ENCODE measurements at regions not wholly inside any gene's neighbourhood (a gene's known extent, or its start where the extent isn't known, plus 50 kb on each side); places are given as distances from the start of the nearest gene placed in this dataset.
A peak's percentile ranks its signal among the peaks of the same experiment; 100 is the strongest.

DNA sequence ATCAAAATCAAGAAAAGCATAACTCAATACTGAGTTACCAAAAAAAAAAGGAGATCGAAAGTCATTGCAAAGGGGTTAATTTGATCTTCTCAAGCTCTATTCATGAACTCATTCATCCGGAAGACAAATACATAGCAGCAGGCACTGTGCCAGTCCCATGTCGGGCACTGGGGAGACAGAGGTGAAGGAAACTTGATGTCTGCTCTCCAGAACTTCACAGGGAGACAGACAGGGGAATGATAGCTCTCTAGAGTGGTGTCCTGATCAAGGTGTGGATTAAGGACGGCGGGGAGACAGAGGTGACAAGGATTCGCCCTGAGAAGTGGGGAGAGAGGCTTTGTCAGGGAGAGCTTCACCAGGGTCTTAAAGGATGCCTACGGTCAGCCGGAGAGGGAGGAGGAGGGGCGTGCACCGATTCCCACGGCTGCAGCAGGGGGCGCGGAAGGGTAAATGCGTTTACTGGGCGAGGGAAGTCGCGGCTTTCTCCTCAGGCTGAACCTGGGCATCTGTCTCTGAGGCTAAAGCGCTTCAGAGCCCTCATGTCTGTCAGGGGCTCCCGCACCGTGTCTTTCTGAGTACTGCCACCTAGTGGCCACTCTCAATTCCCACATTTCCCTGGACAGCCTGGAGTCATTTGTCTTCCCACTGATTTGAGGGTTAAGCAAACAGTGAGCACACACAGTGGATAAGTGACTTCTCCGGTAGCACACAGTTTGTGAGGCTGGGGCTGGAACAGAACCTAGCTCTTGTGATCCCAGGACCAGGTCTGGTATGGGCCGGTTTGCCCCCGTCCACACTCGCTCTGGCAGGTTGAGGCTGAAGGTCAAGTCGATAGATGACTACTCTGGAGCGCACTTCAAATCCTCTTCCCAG, 152.8 kb downstream of the TENT5C start:
- TF ChIP-seq CTCF (IDR thresholded peaks at IDR 0.05) (peak; percentile 83 to 88 (median 84)), POLR2A (IDR thresholded peaks at IDR 0.05) (no peak), EP300 (IDR thresholded peaks at IDR 0.05; ENCODE audit: low read depth) (no peak), POLR2AphosphoS5 (IDR thresholded peaks at IDR 0.05) (no peak)

All from transverse colon (tissue), 4 donors.